K562 (cell line): ENCODE measurements at regions not wholly inside any gene's neighbourhood (a gene's known extent, or its start where the extent isn't known, plus 50 kb on each side); places are given as distances from the start of the nearest gene placed in this dataset.
A peak's percentile ranks its signal among the peaks of the same experiment; 100 is the strongest.

Experiments used
- ATAC-seq: fragments of 200-7000 bp; cut with Tn5 transposase; 3 replicates; pipeline ENCODE4 v1.9.1; 2020; ENCODE audit warnings: moderate library complexity
- BruUV-seq: library from RNA; stranded (reverse); fragments of 400-500 nt; replicated peaks from 2 replicates; lab custom pipeline; 2021; lab: Mats Ljungman, UMichigan
- CTCF ChIA-PET: fragments of 300-600 bp; formaldehyde crosslinking; extraction: SDS; loops from one replicate; lab custom pipeline; 2021; ENCODE audit warnings: low intra/inter-chr PET ratio; lab: Yijun Ruan, JAX
- POLR2A ChIA-PET: fragments of 300-600, 350-650 bp; sonication (Branson Sonifier 250); formaldehyde crosslinking; extraction: SDS; loops from one replicate; lab custom pipeline; 2021; ENCODE audit warnings: antibody characterized with exemption, inconsistent platforms; lab: Yijun Ruan, JAX
- DNase-seq, 4 experiments: peaks; one replicate each; pipeline versions ENCODE4 v3.0.0 to v3.0.0-alpha.2; 2011 to 2018; ENCODE audit warnings: low spot score in 3 of 4, mixed read lengths in 3 of 4; ENCODE audit errors: extremely low read depth in 1 of 4
- FAIRE-seq: peaks from 2 replicates; lab custom pipeline; 2011; peaks lifted over from hg19 to GRCh38; lab: Jason Lieb, UNC
- H2AFZ ChIP-seq: 2 replicates; pipeline ENCODE4 v1.6.0; 2011; ENCODE audit warnings: low read depth, low read length, control low read depth, inconsistent platforms
- H3K27ac ChIP-seq: fragments of 200-600 bp; 3 replicates; pipeline ENCODE4 v1.8.0; 2011; ENCODE audit warnings: low read depth, mild to moderate bottlenecking, control low read depth, inconsistent platforms, low read length, moderate library complexity, mixed read lengths; ENCODE audit errors: extremely low read depth
- H3K27me3 ChIP-seq, 2 experiments: fragments of 300-600 bp in 1 of 2; 2 replicates in 1 of 2; 3 replicates in 1 of 2; pipeline versions ENCODE4 v1.6.0 to v1.8.0; 2011; ENCODE audit warnings: inconsistent platforms in 2 of 2, low read length in 2 of 2, mild to moderate bottlenecking in 1 of 2, mixed read lengths in 1 of 2, moderate library complexity in 1 of 2; ENCODE audit not compliant: control insufficient read depth in 2 of 2, insufficient read depth in 2 of 2
- H3K36me3 ChIP-seq: fragments of 300-600 bp; 3 replicates; pipeline ENCODE4 v1.8.0; 2011; ENCODE audit warnings: mild to moderate bottlenecking, low read length, inconsistent platforms; ENCODE audit not compliant: control insufficient read depth, insufficient read depth
- H3K4me1 ChIP-seq, 2 experiments: fragments of 200-600 bp in 1 of 2; replicated peaks in 1 of 2; 2 replicates in 1 of 2; 3 replicates in 1 of 2; pipeline versions ENCODE4 v1.5.1 to v1.8.0; 2011; ENCODE audit warnings: inconsistent platforms in 2 of 2, low read length in 2 of 2, mild to moderate bottlenecking in 1 of 2, mixed read lengths in 1 of 2, moderate library complexity in 1 of 2; ENCODE audit not compliant: control insufficient read depth in 2 of 2, insufficient read depth in 2 of 2
- H3K4me2 ChIP-seq: 2 replicates; pipeline ENCODE4 v1.6.1; 2011; ENCODE audit warnings: low read length, control low read depth, inconsistent platforms, mixed read lengths; ENCODE audit not compliant: insufficient read depth
- H3K4me3 ChIP-seq: fragments of 200-600 bp; sonication (generic), shearing (Covaris generic); 2 replicates; pipeline ENCODE4 v1.5.1; 2016; ENCODE audit warnings: control low read depth, inconsistent platforms
- H3K79me2 ChIP-seq: fragments of 200-600 bp; 3 replicates; pipeline ENCODE4 v1.8.0; 2011; ENCODE audit warnings: low read length, inconsistent platforms; ENCODE audit not compliant: control insufficient read depth, insufficient read depth
- H3K9ac ChIP-seq, 2 experiments: 2 replicates each; pipeline versions ENCODE4 v1.6.0 to v1.6.1; 2011; ENCODE audit warnings: low read depth in 2 of 2, low read length in 2 of 2, control low read depth in 1 of 2, inconsistent platforms in 1 of 2, mild to moderate bottlenecking in 1 of 2, mixed read lengths in 1 of 2; ENCODE audit not compliant: insufficient read depth in 1 of 2
- H3K9me1 ChIP-seq: one replicate; pipeline ENCODE4 v1.6.0; 2011; ENCODE audit warnings: inconsistent platforms, mild to moderate bottlenecking, low read length, moderate library complexity; ENCODE audit not compliant: control insufficient read depth, insufficient read depth
- H3K9me3 ChIP-seq: replicated peaks from 2 replicates; pipeline ENCODE4 v1.5.1; 2011; ENCODE audit warnings: low read depth, low read length, inconsistent platforms; ENCODE audit not compliant: control insufficient read depth, insufficient read depth
- H4K20me1 ChIP-seq: replicated peaks from 2 replicates; pipeline ENCODE4 v1.6.1; 2011; ENCODE audit warnings: low read length, inconsistent platforms, mixed read lengths; ENCODE audit not compliant: control insufficient read depth, insufficient read depth
- CBFB ChIP-seq: sonication (generic); formaldehyde crosslinking; IDR thresholded peaks from 2 replicates; pipeline ENCODE4 v1.4.0; 2020; ENCODE audit warnings: mild to moderate bottlenecking, missing genetic modification reagents
- CBX3 ChIP-seq, 2 experiments: IDR thresholded peaks; 1 replicate in 1 of 2; 2 replicates in 1 of 2; pipeline ENCODE4 v1.6.1; 2012; ENCODE audit warnings: inconsistent platforms in 2 of 2, low read length in 2 of 2, borderline replicate concordance in 1 of 2, control low read depth in 1 of 2
- CEBPB ChIP-seq: fragments of 450-650 bp; IDR thresholded peaks from 2 replicates; pipeline ENCODE4 v1.6.1; 2016; ENCODE audit warnings: missing genetic modification characterization, missing compliant biosample characterization
- CEBPG ChIP-seq, 3 experiments: fragments of 200-800 bp in 1 of 3; sonication (Bioruptor generic) in 1 of 3; sonication (generic) in 1 of 3; formaldehyde crosslinking in 1 of 3; IDR thresholded peaks in 2 of 3; conservative IDR thresholded peaks in 1 of 3; 2 replicates each; pipeline versions ENCODE4 v1.6.1 to v1.8.0; 2016 to 2022; ENCODE audit warnings: missing compliant biosample characterization in 2 of 3, missing genetic modification characterization in 2 of 3, mild to moderate bottlenecking in 1 of 3, missing genetic modification reagents in 1 of 3
- JUND ChIP-seq, 2 experiments: IDR thresholded peaks; 2 replicates in 1 of 2; 3 replicates in 1 of 2; pipeline ENCODE4 v1.6.1; 2011; ENCODE audit warnings: borderline replicate concordance in 2 of 2, low read depth in 2 of 2, low read length in 2 of 2, improper control_type of control experiment in 1 of 2, missing biosample characterization in 1 of 2, missing genetic modification characterization in 1 of 2, missing genetic modification reagents in 1 of 2
- KLF16 ChIP-seq: IDR thresholded peaks from 2 replicates; pipeline ENCODE4 v1.6.1; 2016; ENCODE audit warnings: antibody characterized with exemption
- RBM14 ChIP-seq: fragments of 200-400 bp; formaldehyde crosslinking; IDR thresholded peaks from 2 replicates; pipeline ENCODE4 v1.6.1; 2018; ENCODE audit warnings: low read depth, mild to moderate bottlenecking, low read length, moderate library complexity, borderline replicate concordance; ENCODE audit not compliant: insufficient read depth
- RFX7 ChIP-seq: fragments of 250-450 bp; sonication (Bioruptor Pico); IDR thresholded peaks from 2 replicates; pipeline ENCODE4 v1.5.1; 2021; ENCODE audit warnings: mild to moderate bottlenecking
- SETDB1 ChIP-seq: IDR thresholded peaks from one replicate; pipeline ENCODE4 v1.6.1; 2012; ENCODE audit warnings: low read length, control low read depth, inconsistent platforms
- SLC30A9 ChIP-seq: fragments of 250-450 bp; sonication (Bioruptor Pico); IDR thresholded peaks from 2 replicates; pipeline ENCODE4 v1.8.0; 2022; ENCODE audit warnings: mild to moderate bottlenecking, moderate library complexity
- SREBF2 ChIP-seq: sonication (generic); formaldehyde crosslinking; IDR thresholded peaks from 2 replicates; pipeline ENCODE4 v1.4.0; 2020; ENCODE audit warnings: mild to moderate bottlenecking, missing genetic modification reagents
- TAL1 ChIP-seq: fragments of 450-650 bp; IDR thresholded peaks from 2 replicates; pipeline ENCODE4 v1.6.1; 2016; ENCODE audit warnings: mild to moderate bottlenecking
- THRB ChIP-seq: fragments of 450-650 bp; formaldehyde crosslinking; conservative IDR thresholded peaks from 2 replicates; pipeline ENCODE4 v1.4.0; 2022; ENCODE audit warnings: mild to moderate bottlenecking, missing genetic modification characterization
- ZBTB49 ChIP-seq: sonication (generic); formaldehyde crosslinking; IDR thresholded peaks from 2 replicates; pipeline ENCODE4 v1.8.0; 2022; ENCODE audit warnings: missing genetic modification reagents, mild to moderate bottlenecking, borderline replicate concordance
- ZC3H8 ChIP-seq: fragments of 450-650 bp; IDR thresholded peaks from 2 replicates; pipeline ENCODE4 v1.6.1; 2017
- ZNF239 ChIP-seq: fragments of 250-450 bp; sonication (Bioruptor Pico); IDR thresholded peaks from 2 replicates; pipeline ENCODE4 v1.4.0; 2020; ENCODE audit warnings: mild to moderate bottlenecking
- ZNF274 ChIP-seq: IDR thresholded peaks from 2 replicates; pipeline ENCODE4 v1.6.1; 2011; ENCODE audit warnings: low read depth, mild to moderate bottlenecking, low read length, moderate library complexity, borderline replicate concordance
- ZNF282 ChIP-seq: sonication (generic); formaldehyde crosslinking; IDR thresholded peaks from 2 replicates; pipeline ENCODE4 v1.8.1; 2023; ENCODE audit warnings: missing genetic modification reagents
- WGBS: fragments of 100-300 bp; shearing (Covaris generic); methylation state at CpG from one replicate; pipeline ENCODE4 v1.1.6; 2016; ENCODE audit warnings: low coverage, mixed read lengths; ENCODE audit not compliant: insufficient coverage; ENCODE audit errors: missing lambda C conversion rate; 5-methylcytosine and 5-hydroxymethylcytosine counted together
- in situ Hi-C: fragments of 300-500 bp; cut with MboI; formaldehyde crosslinking; loops from 4 replicates; pipeline ENCODE4 v1.15.0; 2018; ENCODE audit warnings: inconsistent platforms, mixed read lengths
- intact Hi-C: fragments of 100-400 bp; cut with micrococcal nuclease; formaldehyde crosslinking; loops from 2 replicates; pipeline ENCODE4 v1.14.2; 2022

GRCh38 chr10:78997635-78998618 lies 70.8 kb upstream of the ZMIZ1 start:
- H3K36me3 ChIP-seq = no peaks in the 10 kb centered on the region
- no peak overlapping the region for H3K4me3 ChIP-seq
- H3K79me2 ChIP-seq = no peaks in the 10 kb centered on the region
- H4K20me1 ChIP-seq = no peaks in the 10 kb centered on the region; the same call in 1 of the 2 replicates
- 3% methylated on average over 10 of the region's 10 CpGs for WGBS
- FAIRE-seq (no peak), DNase-seq (no peak), ATAC-seq (no peak)
- H3K4me2 ChIP-seq = no peak overlapping the region
- H2AFZ ChIP-seq = no peak overlapping the region
- 0 out of 4 replicates have a peak overlapping the region, but pooled peaks of 1 of the 2 experiments have one; percentile 4 for H3K9ac ChIP-seq
- peaks cover 0 to 10% of the 10 kb centered on the region in 2 experiments; a peak in 2 of 5 replicates for H3K4me1 ChIP-seq
- ChIA-PET CTCF (no interaction called here), POLR2A (interaction anchor here (0.6 to 1.0 kb wide), 5 partner anchors 9 to 148 kb away, joined by 3 to 5 read pairs (median 4); no protein-coding TSS in a partner anchor)
- intact Hi-C loops (no loop called here), in situ Hi-C loops (no loop called here)
- BruUV-seq = no TSS peak
- no peaks in the 10 kb centered on the region for H3K9me1 ChIP-seq
- peaks cover 38 to 86% of the 10 kb centered on the region in 2 experiments for H3K27me3 ChIP-seq
- no peak overlapping the region for H3K27ac ChIP-seq
- no peaks in the 10 kb centered on the region for H3K9me3 ChIP-seq
- TF ChIP-seq CEBPG (CRISPR knock-in tag; IDR thresholded peaks at IDR 0.05) = no peak
- peak; percentile 56 to 65; a peak in 2 of 4 replicates for TF ChIP-seq CEBPG (tag; conservative IDR thresholded peaks at IDR 0.05 in 1 of 2, IDR thresholded peaks at IDR 0.05 in 1 of 2)
- TF ChIP-seq ZC3H8 = no peak
- no peak for TF ChIP-seq KLF16
- TF ChIP-seq ZBTB49 (CRISPR knock-in tag) = no peak
- no peak for TF ChIP-seq RBM14
- no peak for TF ChIP-seq SETDB1
- TF ChIP-seq JUND (IDR thresholded peaks at IDR 0.05; ENCODE audit: borderline replicate concordance, low read depth, low read length) = no peak
- TF ChIP-seq JUND (tag; IDR thresholded peaks at IDR 0.05; ENCODE audit: borderline replicate concordance, low read depth, low read length) = no peak
- TF ChIP-seq CBFB (CRISPR knock-in tag) = no peak
- TF ChIP-seq ZNF239 = no peak
- TF ChIP-seq CBX3 (IDR thresholded peaks at IDR 0.05; ENCODE audit: borderline replicate concordance in 1 of 2, low read length in 2 of 2) = no peak
- TF ChIP-seq THRB (CRISPR knock-in tag) = no peak
- TF ChIP-seq SREBF2 = no peak
- no peak for TF ChIP-seq TAL1
- no peak for TF ChIP-seq RFX7 (CRISPR knock-in tag)
- TF ChIP-seq ZNF274 = no peak
- TF ChIP-seq SLC30A9 (CRISPR knock-in tag) = no peak
- peak; percentile 67 for TF ChIP-seq CEBPB
- no peak for TF ChIP-seq ZNF282 (CRISPR knock-in tag)
